Liver (tissue), 3 donors: ENCODE measurements at regions not wholly inside any gene's neighbourhood (a gene's known extent, or its start where the extent isn't known, plus 50 kb on each side); places are given as distances from the start of the nearest gene placed in this dataset.

Experiments used
- ATF3 ChIP-seq: IDR thresholded peaks from 2 replicates; pipeline ENCODE4 v1.6.1; 2016; ENCODE audit warnings: antibody characterized with exemption
- CTCF ChIP-seq: fragments of 150-350 bp; IDR thresholded peaks from 2 replicates; pipeline ENCODE4 v1.5.1; 2017; ENCODE audit warnings: improper control_type of control experiment, low read depth, low read length; ENCODE audit not compliant: missing input control
- GABPA ChIP-seq, 2 donors: IDR thresholded peaks in 1 of 2; conservative IDR thresholded peaks in 1 of 2; 2 replicates each; pipeline ENCODE4 v1.6.1; 2016; ENCODE audit warnings: antibody characterized with exemption in 2 of 2, mild to moderate bottlenecking in 1 of 2, moderate library complexity in 1 of 2
- RAD21 ChIP-seq, 2 donors: IDR thresholded peaks; 2 replicates each; pipeline ENCODE4 v1.6.1; 2016; ENCODE audit warnings: antibody characterized with exemption in 2 of 2, mild to moderate bottlenecking in 2 of 2
- TAF1 ChIP-seq: conservative IDR thresholded peaks from 2 replicates; pipeline ENCODE4 v1.6.1; 2016; ENCODE audit warnings: antibody characterized with exemption, mild to moderate bottlenecking
- YY1 ChIP-seq: IDR thresholded peaks from 2 replicates; pipeline ENCODE4 v1.6.1; 2016; ENCODE audit warnings: antibody characterized with exemption, mild to moderate bottlenecking
- ZBTB33 ChIP-seq: IDR thresholded peaks from 2 replicates; pipeline ENCODE4 v1.6.1; 2016; ENCODE audit warnings: antibody characterized with exemption
- donor health status: healthy.
- donor health status: healthy.

GRCh38 chr9:135220601-135221575 is 133.4 kb downstream of the OLFM1 start:
- no peak for TF ChIP-seq CTCF
- no peak for TF ChIP-seq TAF1
- TF ChIP-seq ATF3: no peak
- no peak for TF ChIP-seq RAD21 (IDR thresholded peaks at IDR 0.05)
- no peak for TF ChIP-seq GABPA (IDR thresholded peaks at IDR 0.05 in 1 of 2, conservative IDR thresholded peaks at IDR 0.05 in 1 of 2)
- no peak for TF ChIP-seq YY1
- no peak for TF ChIP-seq ZBTB33
